HCT116 (cell line): ENCODE measurements at regions not wholly inside any gene's neighbourhood (a gene's known extent, or its start where the extent isn't known, plus 50 kb on each side); places are given as distances from the start of the nearest gene placed in this dataset.

ENCODE experiments used
- ATAC-seq: fragments of 200-7000 bp; cut with Tn5 transposase; 2 replicates; pipeline ENCODE4 v1.9.1; 2020; ENCODE audit warnings: mild to moderate bottlenecking, moderate library complexity
- BruUV-seq: library from RNA; stranded (reverse); fragments of 400-500 nt; replicated peaks from 2 replicates; lab custom pipeline; 2021; lab: Mats Ljungman, UMichigan
- CTCF ChIA-PET: fragments of 300-600 bp; sonication (Branson Sonifier 250); formaldehyde crosslinking; loops from one replicate; lab custom pipeline; 2021; ENCODE audit warnings: antibody characterized with exemption; lab: Charles Lee
- POLR2A ChIA-PET: fragments of 300-600, 350-600 bp; sonication (Branson Sonifier 250); formaldehyde crosslinking; loops from one replicate; lab custom pipeline; 2021; ENCODE audit warnings: antibody characterized with exemption; lab: Charles Lee
- RAD21 ChIA-PET, 2 experiments: fragments of 300-600 bp; sonication (Branson Sonifier 250); formaldehyde crosslinking; loops; one replicate each; lab custom pipeline; 2023; ENCODE audit warnings: low total read pairs in 2 of 2; ENCODE audit not compliant: uncharacterized antibody in 2 of 2, unreplicated experiment in 2 of 2, low non-redundant PET in 1 of 2; lab: Charles Lee
- DNase-seq: peaks from one replicate; pipeline ENCODE4 v3.0.0-alpha.2; 2010; ENCODE audit warnings: low read depth, low spot score
- H2AFZ ChIP-seq: fragments of 200-600 bp; shearing (Covaris generic), sonication (generic); 2 replicates; pipeline ENCODE4 v1.6.1; 2017; ENCODE audit warnings: low read depth, mixed run types, mixed read lengths, antibody characterized with exemption, low read length; ENCODE audit not compliant: poor library complexity, severe bottlenecking
- H3K27ac ChIP-seq: 2 replicates; pipeline ENCODE4 v1.5.1; 2012; ENCODE audit warnings: low read depth, low read length
- H3K27me3 ChIP-seq: fragments of 200-600 bp; sonication (generic); 2 replicates; pipeline ENCODE4 v1.6.1; 2016; ENCODE audit warnings: mixed run types, low read length, mixed read lengths; ENCODE audit not compliant: insufficient read depth
- H3K36me3 ChIP-seq, 2 experiments: fragments of 200-500 bp in 1 of 2; fragments of 200-600 bp in 1 of 2; sonication (Bioruptor generic) in 1 of 2; sonication (generic) in 1 of 2; 2 replicates each; pipeline versions ENCODE4 v1.5.1 to v1.6.1; 2014 to 2016; ENCODE audit warnings: low read length in 2 of 2, inconsistent platforms in 1 of 2, mixed read lengths in 1 of 2, mixed run types in 1 of 2; ENCODE audit not compliant: insufficient read depth in 2 of 2, control insufficient read depth in 1 of 2
- H3K4me1 ChIP-seq, 2 experiments: fragments of 200-600 bp in 1 of 2; sonication (generic) in 1 of 2; 2 replicates each; pipeline versions ENCODE4 v1.5.1 to v1.6.1; 2012 to 2017; ENCODE audit warnings: low read length in 2 of 2, inconsistent platforms in 1 of 2, mild to moderate bottlenecking in 1 of 2, mixed read lengths in 1 of 2, mixed run types in 1 of 2, moderate library complexity in 1 of 2; ENCODE audit not compliant: insufficient read depth in 2 of 2, control insufficient read depth in 1 of 2
- H3K4me2 ChIP-seq: fragments of 200-600 bp; sonication (generic); 2 replicates; pipeline ENCODE4 v1.6.1; 2017; ENCODE audit warnings: mixed run types, low read length, mixed read lengths
- H3K4me3 ChIP-seq, 2 experiments: fragments of 200-600 bp in 1 of 2; sonication (generic) in 1 of 2; replicated peaks in 1 of 2; 2 replicates each; pipeline ENCODE4 v1.5.1; 2011 to 2016; ENCODE audit warnings: low read length in 2 of 2, control low read depth in 1 of 2, low read depth in 1 of 2, mild to moderate bottlenecking in 1 of 2, mixed read lengths in 1 of 2, mixed run types in 1 of 2
- H3K79me2 ChIP-seq: fragments of 200-600 bp; sonication (generic); 2 replicates; pipeline ENCODE4 v1.6.1; 2017; ENCODE audit warnings: mild to moderate bottlenecking, mixed run types, low read length, moderate library complexity, mixed read lengths; ENCODE audit not compliant: insufficient read depth
- H3K9ac ChIP-seq: fragments of 200-600 bp; sonication (generic); 2 replicates; pipeline ENCODE4 v1.6.1; 2016; ENCODE audit warnings: low read length, mixed read lengths
- H3K9me2 ChIP-seq: fragments of 200-600 bp; sonication (generic), shearing (Covaris generic); 2 replicates; pipeline ENCODE4 v1.6.1; 2017; ENCODE audit warnings: mixed run types, mild to moderate bottlenecking, moderate library complexity; ENCODE audit not compliant: insufficient read depth
- H3K9me3 ChIP-seq, 2 experiments: fragments of 200-500 bp in 1 of 2; fragments of 200-600 bp in 1 of 2; sonication (Bioruptor generic) in 1 of 2; sonication (generic) in 1 of 2; 2 replicates each; pipeline ENCODE4 v1.6.1; 2014 to 2017; ENCODE audit warnings: low read length in 2 of 2, mixed read lengths in 2 of 2, inconsistent platforms in 1 of 2, low read depth in 1 of 2, mild to moderate bottlenecking in 1 of 2, mixed run types in 1 of 2, moderate library complexity in 1 of 2; ENCODE audit not compliant: control insufficient read depth in 1 of 2, insufficient read depth in 1 of 2
- H4K20me1 ChIP-seq: fragments of 200-600 bp; sonication (generic), shearing (Covaris generic); 2 replicates; pipeline ENCODE4 v1.6.1; 2017; ENCODE audit warnings: mixed run types, mild to moderate bottlenecking, moderate library complexity; ENCODE audit not compliant: insufficient read depth
- CBX3 ChIP-seq: IDR thresholded peaks from 2 replicates; pipeline ENCODE4 v1.6.1; 2012; ENCODE audit warnings: low read depth
- CTCF ChIP-seq, 3 experiments: fragments of 200-600 bp in 1 of 3; sonication (generic) in 1 of 3; IDR thresholded peaks in 2 of 3; conservative IDR thresholded peaks in 1 of 3; 2 replicates each; pipeline ENCODE4 v1.5.1; 2012 to 2017; ENCODE audit warnings: low read depth in 2 of 3, low read length in 2 of 3, antibody characterized with exemption in 1 of 3, borderline replicate concordance in 1 of 3, control low read depth in 1 of 3, mild to moderate bottlenecking in 1 of 3, mixed read lengths in 1 of 3, mixed run types in 1 of 3, moderate library complexity in 1 of 3; ENCODE audit not compliant: insufficient read depth in 1 of 3
- ELF1 ChIP-seq: IDR thresholded peaks from 2 replicates; pipeline ENCODE4 v1.6.1; 2012; ENCODE audit warnings: low read depth, borderline replicate concordance
- EZH2 ChIP-seq: fragments of 200-600 bp; sonication (generic); IDR thresholded peaks from 2 replicates; pipeline ENCODE4 v1.6.1; 2017; ENCODE audit warnings: antibody characterized with exemption, mixed run types
- EZH2phosphoT487 ChIP-seq: fragments of 200-600 bp; IDR thresholded peaks from 2 replicates; pipeline ENCODE4 v1.6.1; 2018; ENCODE audit warnings: antibody characterized with exemption, borderline replicate concordance
- FOSL1 ChIP-seq: IDR thresholded peaks from 2 replicates; pipeline ENCODE4 v1.6.1; 2012; ENCODE audit warnings: low read depth
- JUND ChIP-seq: IDR thresholded peaks from 2 replicates; pipeline ENCODE4 v1.6.1; 2012
- POLR2A ChIP-seq: IDR thresholded peaks from 2 replicates; pipeline ENCODE4 v1.7.0; 2011; ENCODE audit warnings: borderline replicate concordance; ENCODE audit not compliant: insufficient read depth, insufficient read length; ENCODE audit errors: extremely low read depth
- POLR2AphosphoS5 ChIP-seq: IDR thresholded peaks from 2 replicates; pipeline ENCODE4 v1.6.1; 2011; ENCODE audit warnings: mild to moderate bottlenecking, low read depth, low read length, moderate library complexity
- REST ChIP-seq: IDR thresholded peaks from 2 replicates; pipeline ENCODE4 v1.6.1; 2012; ENCODE audit warnings: low read depth
- TCF7L2 ChIP-seq: IDR thresholded peaks from 2 replicates; pipeline ENCODE4 v1.7.0; 2011; ENCODE audit warnings: borderline replicate concordance, inconsistent platforms; ENCODE audit not compliant: insufficient read depth, insufficient read length; ENCODE audit errors: extremely low read depth
- YY1 ChIP-seq: IDR thresholded peaks from 2 replicates; pipeline ENCODE4 v1.6.1; 2011; ENCODE audit warnings: low read length, low read depth, moderate library complexity, mild to moderate bottlenecking; ENCODE audit not compliant: insufficient replicate concordance; ENCODE audit errors: extremely low read depth
- ZFX ChIP-seq: fragments of 450-650 bp; IDR thresholded peaks from 2 replicates; pipeline ENCODE4 v1.6.1; 2017
- ZNF274 ChIP-seq: fragments of 200-500 bp; sonication (Bioruptor generic); IDR thresholded peaks from 2 replicates; pipeline ENCODE4 v1.6.1; 2014; ENCODE audit warnings: mild to moderate bottlenecking, low read depth, low read length, inconsistent platforms
- intact Hi-C: fragments of 100-400 bp; cut with micrococcal nuclease; formaldehyde crosslinking; loops from 2 replicates; pipeline ENCODE4 v1.10.0; 2022

- no peak overlapping the region for H3K4me2 ChIP-seq
- no peak overlapping the region for H3K4me3 ChIP-seq
- no peak overlapping the region for H3K27ac ChIP-seq
- no peak for DNase-seq
- no peaks in the 10 kb centered on the region for H3K36me3 ChIP-seq
- no peak overlapping the region for H2AFZ ChIP-seq
- no peaks in the 10 kb centered on the region for H3K79me2 ChIP-seq
- no peak for ATAC-seq
- no peak for TF ChIP-seq ELF1
- no peak for TF ChIP-seq ZNF274
- TF ChIP-seq EZH2phosphoT487, result no peak
- no peak for TF ChIP-seq CTCF (IDR thresholded peaks at IDR 0.05 in 2 of 3, conservative IDR thresholded peaks at IDR 0.05 in 1 of 3; ENCODE audit: borderline replicate concordance in 1 of 3, insufficient read depth in 1 of 3, low read depth in 2 of 3, low read length in 2 of 3)
- no peak for TF ChIP-seq YY1
- no peak for TF ChIP-seq CBX3
- TF ChIP-seq REST, result no peak
- TF ChIP-seq POLR2A, result no peak
- no peak for TF ChIP-seq EZH2
- TF ChIP-seq FOSL1, result no peak
- TF ChIP-seq JUND, result no peak
- TF ChIP-seq ZFX, result no peak
- no peak for TF ChIP-seq POLR2AphosphoS5
- TF ChIP-seq TCF7L2, result no peak
- TF ChIP-seq, all 23 proteins: peak for 0
- H3K4me1 ChIP-seq, result no peaks in the 10 kb centered on the region
- no peak overlapping the region for H3K9ac ChIP-seq
- ChIA-PET RAD21 (no interaction called here), CTCF (no interaction called here), POLR2A (no interaction called here)
- no peaks in the 10 kb centered on the region for H4K20me1 ChIP-seq
- H3K9me3 ChIP-seq, result no peaks in the 10 kb centered on the region; a peak in 1 of 4 replicates
- no peaks in the 10 kb centered on the region for H3K9me2 ChIP-seq
- no peaks in the 10 kb centered on the region for H3K27me3 ChIP-seq
- intact Hi-C loops, result no loop called here
- no TSS peak for BruUV-seq
These were observed 252.2 kb downstream of the ERMARD start for GRCh38 chr6:170003451-170004160.
